Stimulated activated CD8-positive, alpha-beta memory T cell treated with anti-CD3 and anti-CD28 coated beads, Interleukin-4, amount 100 ng/mL, for 48 hours (primary cell): ENCODE measurements at regions not wholly inside any gene's neighbourhood (a gene's known extent, or its start where the extent isn't known, plus 50 kb on each side); places are given as distances from the start of the nearest gene placed in this dataset.

ENCODE experiments used
- DNase-seq: peaks from one replicate; pipeline ENCODE4 v3.0.0-alpha.2; 2020

- peak; percentile 27 for DNase-seq
Observed at GRCh38 chr18:24530630-24531111, 70.2 kb downstream of the HRH4 start.

- DNase-seq: no peak
Observed at GRCh38 chr18:24534271-24534670, 73.8 kb downstream of the HRH4 start.

- no peak for DNase-seq
Observed at GRCh38 chr18:24534737-24535136, 74.3 kb downstream of the HRH4 start.

GRCh38 chr18:24535527-24536295 lies 75.3 kb downstream of the HRH4 start:
- DNase-seq: no peak

GRCh38 chr18:24536326-24536725 lies 75.9 kb downstream of the HRH4 start:
- no peak for DNase-seq

- DNase-seq: no peak
Observed at GRCh38 chr18:24536834-24537233, 76.4 kb downstream of the HRH4 start.

GRCh38 chr18:24538414-24539264 lies 78.2 kb downstream of the HRH4 start:
- DNase-seq: no peak

GRCh38 chr18:24539866-24540617 lies 79.6 kb downstream of the HRH4 start:
- no peak for DNase-seq

GRCh38 chr18:24540896-24541295 lies 80.5 kb downstream of the HRH4 start:
- no peak for DNase-seq

GRCh38 chr18:24543086-24543794 lies 82.8 kb downstream of the HRH4 start:
- DNase-seq: no peak

GRCh38 chr18:24543795-24544498 lies 83.5 kb downstream of the HRH4 start:
- DNase-seq: no peak

GRCh38 chr18:24544949-24545348 lies 84.5 kb downstream of the HRH4 start:
- no peak for DNase-seq

- no peak for DNase-seq
Observed at GRCh38 chr18:24545651-24546050, 85.2 kb downstream of the HRH4 start.

- no peak for DNase-seq
Observed at GRCh38 chr18:24546307-24546706, 85.9 kb downstream of the HRH4 start.

GRCh38 chr18:24548583-24548982 lies 88.1 kb downstream of the HRH4 start:
- no peak for DNase-seq

- DNase-seq: no peak
Observed at GRCh38 chr18:24552218-24552617, 91.8 kb downstream of the HRH4 start.

- DNase-seq: no peak
Observed at GRCh38 chr18:24553571-24554285, 93.3 kb downstream of the HRH4 start.

- DNase-seq: no peak
Observed at GRCh38 chr18:24558403-24558802, 98.0 kb downstream of the HRH4 start.

- no peak for DNase-seq
Observed at GRCh38 chr18:24559526-24559925, 99.1 kb downstream of the HRH4 start.

- DNase-seq: no peak
Observed at GRCh38 chr18:24560511-24560981, 100.1 kb downstream of the HRH4 start.

GRCh38 chr18:24561369-24561965 lies 101.0 kb downstream of the HRH4 start:
- no peak for DNase-seq
